ENCODE measurements at regions not wholly inside any gene's neighbourhood (a gene's known extent, or its start where the extent isn't known, plus 50 kb on each side); places are given as distances from the start of the nearest gene placed in this dataset.

GRCh38 chr10:62724465-62724864 is 80.1 kb upstream of the ADO start:
- no peak for TF ChIP-seq CTCF (IDR thresholded peaks at IDR 0.05; ENCODE audit: low read depth, low read length, missing control alignments)
- no peak overlapping the region for H3K4me3 ChIP-seq (replicated peaks; ENCODE audit: low read depth, low read length)
- no peak for DNase-seq (ENCODE audit: extremely low read depth, low read depth)

- no peak for DNase-seq (ENCODE audit: extremely low read depth, low read depth)
- H3K4me3 ChIP-seq (replicated peaks; ENCODE audit: low read depth, low read length) = no peak overlapping the region
- TF ChIP-seq CTCF (IDR thresholded peaks at IDR 0.05; ENCODE audit: low read depth, low read length, missing control alignments) = no peak
Measured at GRCh38 chr10:62726142-62726541, 78.4 kb upstream of the ADO start.

GRCh38 chr10:62726638-62727037 is 77.9 kb upstream of the ADO start:
- TF ChIP-seq CTCF (IDR thresholded peaks at IDR 0.05; ENCODE audit: low read depth, low read length, missing control alignments) = no peak
- no peak overlapping the region for H3K4me3 ChIP-seq (replicated peaks; ENCODE audit: low read depth, low read length)
- no peak for DNase-seq (ENCODE audit: extremely low read depth, low read depth)

GRCh38 chr10:62727934-62728333 is 76.6 kb upstream of the ADO start:
- no peak overlapping the region for H3K4me3 ChIP-seq (replicated peaks; ENCODE audit: low read depth, low read length)
- DNase-seq (ENCODE audit: extremely low read depth, low read depth) = no peak
- TF ChIP-seq CTCF (IDR thresholded peaks at IDR 0.05; ENCODE audit: low read depth, low read length, missing control alignments) = no peak

GRCh38 chr10:62728479-62728878 is 76.0 kb upstream of the ADO start:
- DNase-seq (ENCODE audit: extremely low read depth, low read depth) = no peak
- no peak overlapping the region for H3K4me3 ChIP-seq (replicated peaks; ENCODE audit: low read depth, low read length)
- TF ChIP-seq CTCF (IDR thresholded peaks at IDR 0.05; ENCODE audit: low read depth, low read length, missing control alignments) = no peak

- no peak for TF ChIP-seq CTCF (IDR thresholded peaks at IDR 0.05; ENCODE audit: low read depth, low read length, missing control alignments)
- H3K4me3 ChIP-seq (replicated peaks; ENCODE audit: low read depth, low read length) = no peak overlapping the region
- DNase-seq (ENCODE audit: extremely low read depth, low read depth) = peak; percentile 16
Measured at GRCh38 chr10:62732841-62733653, 71.5 kb upstream of the ADO start.

All from HFF-Myc (cell line).